ENCODE measurements at regions not wholly inside any gene's neighbourhood (a gene's known extent, or its start where the extent isn't known, plus 50 kb on each side); places are given as distances from the start of the nearest gene placed in this dataset.
A peak's percentile ranks its signal among the peaks of the same experiment; 100 is the strongest.

DNA sequence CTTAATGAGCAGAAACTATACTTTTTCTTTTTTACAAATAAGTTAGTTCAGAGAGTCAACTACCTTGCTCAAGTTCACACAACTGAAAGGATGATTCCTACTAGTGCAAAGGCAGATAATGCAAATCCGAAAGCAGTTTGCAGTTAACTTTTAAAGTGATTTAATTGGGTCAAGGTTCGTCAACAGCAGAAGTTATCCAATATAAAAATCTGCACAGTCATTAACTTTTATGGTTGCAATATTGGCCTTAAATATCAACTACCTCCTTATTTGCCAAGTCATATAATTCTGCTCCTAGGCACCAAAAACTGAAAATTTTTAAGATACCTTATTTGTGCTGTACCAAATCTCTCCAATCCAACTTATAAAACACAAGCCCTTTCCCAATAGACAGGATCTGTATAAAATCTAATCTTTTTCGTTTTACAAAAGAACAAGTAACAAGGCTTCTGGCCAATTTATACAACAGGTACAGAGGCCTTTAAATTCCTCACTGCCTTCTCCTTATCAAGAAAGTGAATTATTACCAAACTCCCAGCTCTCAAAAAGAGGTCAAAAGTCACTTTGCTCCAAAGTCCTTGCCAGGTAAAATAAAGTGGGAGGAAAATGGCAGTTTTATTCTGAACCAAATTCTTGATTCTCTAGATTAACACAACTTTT is 416.6 kb upstream of the NECTIN3 start:
- peak overlapping the region in 1 of 3 experiments; percentile 11; a peak in 1 of 7 replicates for H3K27ac Mint-ChIP-seq

More for the DNA sequence above, 416.6 kb upstream of the NECTIN3 start:
- Histone ChIP-seq H3K56ac (ENCODE audit: insufficient read length, low read depth, low read length) (no peak overlapping the region), H2BK5ac (ENCODE audit: insufficient read length, low read length) (no peak overlapping the region), H4K8ac (replicated peaks; ENCODE audit: insufficient read length, low read depth, low read length) (no peak overlapping the region), H4K91ac (ENCODE audit: insufficient read length, low read depth, low read length) (no peak overlapping the region), H3T11ph (ENCODE audit: low read length) (no peak overlapping the region), H2BK12ac (ENCODE audit: insufficient read length, low read depth, low read length) (no peak overlapping the region), H2BK15ac (ENCODE audit: low read depth, low read length) (no peak overlapping the region), H3K27ac (ENCODE audit: insufficient read length, low read depth, low read length) (no peak overlapping the region), H3K18ac (ENCODE audit: insufficient read length, low read depth, low read length) (no peak overlapping the region), H3K4me2 (ENCODE audit: insufficient read depth, insufficient read length, low read length) (no peak overlapping the region), H2AK5ac (ENCODE audit: insufficient read length, low read length) (no peak overlapping the region), H3K23me2 (ENCODE audit: insufficient read length, low read depth, low read length, poor library complexity, severe bottlenecking) (no peaks in the 10 kb centered on the region), H3K4ac (ENCODE audit: low read depth, low read length) (no peak overlapping the region), H3K14ac (ENCODE audit: insufficient read depth, low read length) (no peak overlapping the region), H3K23ac (ENCODE audit: insufficient read length, low read depth, low read length) (no peak overlapping the region), H3K79me1 (ENCODE audit: insufficient read depth, low read depth, low read length, poor library complexity, severe bottlenecking) (no peaks in the 10 kb centered on the region), H2BK20ac (ENCODE audit: low read depth, low read length, poor library complexity, severe bottlenecking) (no peak overlapping the region), H3K9me3 (ENCODE audit: control insufficient read depth, low read depth, low read length) (no peaks in the 10 kb centered on the region), H3K9ac (ENCODE audit: extremely low read depth, insufficient read length, low read length) (no peak overlapping the region), H3K4me1 (ENCODE audit: insufficient read depth, low read length) (no peaks in the 10 kb centered on the region; the same call in 1 of the 2 replicates), H3K79me2 (ENCODE audit: insufficient read depth, low read length) (no peaks in the 10 kb centered on the region), H2AFZ (ENCODE audit: low read length) (no peak overlapping the region), H2BK120ac (ENCODE audit: low read depth, low read length, poor library complexity, severe bottlenecking) (no peak overlapping the region), H4K20me1 (ENCODE audit: control insufficient read depth, insufficient read depth, insufficient read length) (no peaks in the 10 kb centered on the region), H3K27me3 (ENCODE audit: insufficient read depth, low read length) (no peaks in the 10 kb centered on the region), H4K5ac (ENCODE audit: insufficient read length, low read depth, low read length) (no peak overlapping the region)
- H3K9me3 Mint-ChIP-seq = no peaks in the 10 kb centered on the region; a peak in 1 of 5 replicates
- no CpG with 5 or more reads among the region's 3 CpGs for WGBS (ENCODE audit: extremely low coverage, insufficient read length, low lambda C conversion rate)
- no peak for DNase-seq
- H3K36me3 Mint-ChIP-seq (ENCODE audit: insufficient read depth in 1 of 3, low read depth in 3 of 3) = no peaks in the 10 kb centered on the region; a peak in 2 of 7 replicates
- H3K27me3 Mint-ChIP-seq (ENCODE audit: low read depth) = no peaks in the 10 kb centered on the region
- H3K4me3 Mint-ChIP-seq = no peak overlapping the region
- TF ChIP-seq CTCF (conservative IDR thresholded peaks at IDR 0.05) = no peak
- peaks cover 5 to 19% of the 10 kb centered on the region in 2 experiments; a peak in 2 of 4 replicates for H3K4me1 Mint-ChIP-seq

All from H9 (cell line).